Natural killer cell (primary cell): ENCODE measurements at regions not wholly inside any gene's neighbourhood (a gene's known extent, or its start where the extent isn't known, plus 50 kb on each side); places are given as distances from the start of the nearest gene placed in this dataset.

Experiments used
- ATAC-seq, 3 donors: fragments of 150-1000 bp in 2 of 3; fragments of 200-7000 bp in 1 of 3; cut with Tn5 transposase; 1 replicate in 1 of 3; 2 replicates in 2 of 3; pipeline ENCODE4 v1.10.0; 2021; ENCODE audit warnings: mild to moderate bottlenecking in 2 of 3, moderate library complexity in 2 of 3
- DNase-seq, 2 donors: peaks; one replicate each; pipeline versions ENCODE4 v3.0.0 to v3.0.0-alpha.2; 2013 to 2021; ENCODE audit warnings: mixed read lengths in 1 of 2
- H3K27ac ChIP-seq: one replicate; pipeline ENCODE4 v1.5.1; 2013; ENCODE audit warnings: mild to moderate bottlenecking, low read length
- H3K27me3 ChIP-seq: one replicate; pipeline ENCODE4 v1.6.1; 2013; ENCODE audit warnings: low read length; ENCODE audit not compliant: control insufficient read depth, insufficient read depth
- H3K36me3 ChIP-seq: one replicate; pipeline ENCODE4 v1.6.1; 2013; ENCODE audit warnings: low read length; ENCODE audit not compliant: control insufficient read depth, insufficient read depth
- H3K4me1 ChIP-seq: one replicate; pipeline ENCODE4 v1.6.1; 2013; ENCODE audit warnings: low read length; ENCODE audit not compliant: control insufficient read depth, insufficient read depth
- H3K4me3 ChIP-seq: one replicate; pipeline ENCODE4 v1.5.1; 2013; ENCODE audit warnings: low read length
- H3K9me3 ChIP-seq: one replicate; pipeline ENCODE4 v1.6.1; 2013; ENCODE audit warnings: low read length; ENCODE audit not compliant: control insufficient read depth, insufficient read depth
- H3K27ac Mint-ChIP-seq, 2 donors: one replicate each; pipeline ENCODE4 v1.8.0; 2022; ENCODE audit warnings: mild to moderate bottlenecking in 2 of 2, mixed read lengths in 2 of 2, moderate library complexity in 1 of 2
- H3K27me3 Mint-ChIP-seq, 2 donors: one replicate each; pipeline ENCODE4 v1.8.0; 2022; ENCODE audit warnings: low read depth in 2 of 2, mixed read lengths in 2 of 2
- H3K36me3 Mint-ChIP-seq: one replicate; pipeline ENCODE4 v1.8.0; 2022; ENCODE audit warnings: mixed read lengths
- H3K4me1 Mint-ChIP-seq, 2 donors: one replicate each; pipeline ENCODE4 v1.8.0; 2022; ENCODE audit warnings: mixed read lengths in 2 of 2
- H3K4me3 Mint-ChIP-seq: one replicate; pipeline ENCODE4 v1.8.0; 2022; ENCODE audit warnings: mild to moderate bottlenecking, moderate library complexity, mixed read lengths
- H3K9me3 Mint-ChIP-seq, 2 donors: one replicate each; pipeline ENCODE4 v1.8.0; 2022; ENCODE audit warnings: mixed read lengths in 2 of 2
- WGBS: methylation state at CpG from one replicate; pipeline ENCODE4 v1.1.7; 2013; ENCODE audit warnings: missing lambda C conversion rate; ENCODE audit not compliant: insufficient coverage; 5-methylcytosine and 5-hydroxymethylcytosine counted together
- intact Hi-C: fragments of 100-400 bp; cut with micrococcal nuclease; formaldehyde crosslinking; loops from one replicate; pipeline ENCODE4 v1.14.2; 2022
- TF ChIP-seq, protein P1 (sequence below): fragments of 200-600 bp; IDR thresholded peaks from one replicate; pipeline ENCODE4 v1.8.0; 2022; ENCODE audit warnings: antibody characterized with exemption

DNA sequence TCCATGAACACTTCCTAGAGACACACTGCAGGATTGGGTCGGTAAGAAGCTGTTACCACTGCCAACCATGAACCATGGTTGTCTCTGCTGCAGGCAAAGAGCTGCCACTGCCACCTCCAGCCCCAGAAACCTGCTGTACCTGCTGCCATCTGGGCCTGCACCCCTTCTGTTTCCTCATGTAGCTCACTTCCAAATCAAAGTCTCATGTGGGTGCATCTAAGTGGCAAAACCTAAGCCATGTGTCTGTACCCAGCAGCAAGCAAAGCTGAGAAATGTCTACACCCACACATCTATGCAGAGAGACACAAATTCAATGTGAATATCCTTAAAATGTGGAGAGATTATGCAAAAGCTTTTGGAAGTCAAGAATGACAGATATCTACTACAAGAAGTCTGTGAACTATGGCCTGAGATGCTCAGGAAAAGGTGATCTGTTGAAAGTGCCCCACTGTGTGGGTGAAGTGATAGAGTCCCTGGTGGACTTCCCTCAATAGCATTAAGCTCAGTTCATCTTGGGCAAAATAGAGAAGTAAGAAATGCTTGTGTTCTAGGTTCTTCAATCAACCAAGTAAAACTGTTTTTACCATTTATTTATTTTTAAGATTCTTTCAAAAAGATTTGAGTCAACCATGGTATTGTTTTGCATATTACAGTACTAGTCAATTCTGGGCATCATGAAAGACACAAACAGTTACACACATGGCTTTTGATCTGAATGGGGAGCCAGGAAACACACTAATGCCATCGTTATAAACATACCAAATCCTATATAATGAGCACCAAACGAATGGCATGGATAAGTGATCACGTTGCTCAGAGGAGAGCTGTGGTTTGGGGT lies 64.4 kb downstream of the FOS start:
- intact Hi-C loops: no loop called here
- no peak for DNase-seq
- no peaks in the 10 kb centered on the region for H3K9me3 ChIP-seq
- Mint-ChIP-seq H3K27ac (no peak overlapping the region), H3K9me3 (no peaks in the 10 kb centered on the region), H3K4me3 (no peak overlapping the region), H3K4me1 (peaks cover 0 to 10% of the 10 kb centered on the region in 2 donors), H3K27me3 (peaks cover 19% of the 10 kb centered on the region in 2 donors), H3K36me3 (no peaks in the 10 kb centered on the region)
- H3K27ac ChIP-seq: no peak overlapping the region
- WGBS: 91% methylated on average over 4 of the region's 4 CpGs
- peaks cover 3% of the 10 kb centered on the region for H3K4me1 ChIP-seq
- TF ChIP-seq, protein P1, sequence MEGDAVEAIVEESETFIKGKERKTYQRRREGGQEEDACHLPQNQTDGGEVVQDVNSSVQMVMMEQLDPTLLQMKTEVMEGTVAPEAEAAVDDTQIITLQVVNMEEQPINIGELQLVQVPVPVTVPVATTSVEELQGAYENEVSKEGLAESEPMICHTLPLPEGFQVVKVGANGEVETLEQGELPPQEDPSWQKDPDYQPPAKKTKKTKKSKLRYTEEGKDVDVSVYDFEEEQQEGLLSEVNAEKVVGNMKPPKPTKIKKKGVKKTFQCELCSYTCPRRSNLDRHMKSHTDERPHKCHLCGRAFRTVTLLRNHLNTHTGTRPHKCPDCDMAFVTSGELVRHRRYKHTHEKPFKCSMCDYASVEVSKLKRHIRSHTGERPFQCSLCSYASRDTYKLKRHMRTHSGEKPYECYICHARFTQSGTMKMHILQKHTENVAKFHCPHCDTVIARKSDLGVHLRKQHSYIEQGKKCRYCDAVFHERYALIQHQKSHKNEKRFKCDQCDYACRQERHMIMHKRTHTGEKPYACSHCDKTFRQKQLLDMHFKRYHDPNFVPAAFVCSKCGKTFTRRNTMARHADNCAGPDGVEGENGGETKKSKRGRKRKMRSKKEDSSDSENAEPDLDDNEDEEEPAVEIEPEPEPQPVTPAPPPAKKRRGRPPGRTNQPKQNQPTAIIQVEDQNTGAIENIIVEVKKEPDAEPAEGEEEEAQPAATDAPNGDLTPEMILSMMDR: no peak
- H3K27me3 ChIP-seq: no peaks in the 10 kb centered on the region
- H3K4me3 ChIP-seq: no peak overlapping the region
- no peak for ATAC-seq
- H3K36me3 ChIP-seq: no peaks in the 10 kb centered on the region

DNA sequence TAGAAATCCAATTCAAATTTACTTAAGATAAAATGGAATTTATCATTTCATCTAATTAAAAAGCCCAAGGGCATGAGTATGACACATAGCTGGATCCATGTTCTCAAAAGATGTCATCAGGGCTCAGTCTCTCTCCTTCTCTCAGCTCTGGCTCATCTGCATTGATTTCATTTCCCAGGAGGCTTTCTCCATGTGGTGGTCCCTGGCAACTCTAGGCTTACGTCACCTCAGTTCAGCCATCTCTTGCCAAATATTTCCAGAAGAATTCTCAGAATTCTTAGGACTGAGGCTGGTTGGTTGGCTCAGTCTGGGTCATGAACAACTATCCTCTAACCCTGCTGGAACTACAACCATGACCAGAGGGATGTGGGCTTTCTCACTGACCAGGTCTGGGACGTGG lies 65.3 kb downstream of the FOS start:
- Histone ChIP-seq H3K4me1 (peaks cover 3% of the 10 kb centered on the region), H3K36me3 (no peaks in the 10 kb centered on the region), H3K9me3 (no peaks in the 10 kb centered on the region), H3K27ac (no peak overlapping the region), H3K4me3 (no peak overlapping the region), H3K27me3 (no peaks in the 10 kb centered on the region)
- 90% methylated on average over 2 of the region's 2 CpGs for WGBS
- Mint-ChIP-seq H3K4me3 (no peak overlapping the region), H3K4me1 (peaks cover 0 to 10% of the 10 kb centered on the region in 2 donors), H3K27me3 (peaks cover 10 to 19% of the 10 kb centered on the region in 2 donors), H3K36me3 (no peaks in the 10 kb centered on the region), H3K9me3 (no peaks in the 10 kb centered on the region), H3K27ac (no peak overlapping the region)
- TF ChIP-seq, protein P1: no peak
- no peak for ATAC-seq
- no peak for DNase-seq
- intact Hi-C loops: no loop called here

DNA sequence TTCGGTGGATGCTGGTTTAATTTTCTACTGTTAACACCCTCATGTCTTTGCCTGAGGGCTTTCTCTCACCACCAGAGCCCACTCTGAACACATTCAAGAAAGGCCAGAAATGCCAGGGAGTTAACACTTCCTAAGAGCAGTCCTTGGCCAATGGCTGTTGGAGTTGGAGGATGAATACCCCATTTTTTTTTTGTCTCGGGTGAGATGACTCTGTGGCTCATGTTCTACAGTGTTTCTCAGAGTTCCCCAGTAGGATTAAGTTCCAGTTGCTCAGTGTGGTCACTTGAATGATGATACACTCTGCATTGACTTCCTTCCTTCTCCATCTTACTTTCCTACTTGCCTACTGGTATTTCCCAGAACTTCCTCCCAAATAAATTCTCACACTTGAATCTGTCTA lies 65.8 kb downstream of the FOS start:
- TF ChIP-seq, protein P1: no peak
- Mint-ChIP-seq H3K4me3 (no peak overlapping the region), H3K36me3 (no peaks in the 10 kb centered on the region), H3K27ac (no peak overlapping the region), H3K27me3 (peaks cover 10 to 19% of the 10 kb centered on the region in 2 donors), H3K9me3 (no peaks in the 10 kb centered on the region), H3K4me1 (peaks cover 0 to 10% of the 10 kb centered on the region in 2 donors)
- ATAC-seq (no peak), DNase-seq (no peak)
- Histone ChIP-seq H3K9me3 (no peaks in the 10 kb centered on the region), H3K4me3 (no peak overlapping the region), H3K36me3 (no peaks in the 10 kb centered on the region), H3K4me1 (peaks cover 3% of the 10 kb centered on the region), H3K27ac (no peak overlapping the region), H3K27me3 (no peaks in the 10 kb centered on the region)
- WGBS: 85% methylated on average over 2 of the region's 2 CpGs
- intact Hi-C loops: no loop called here
